Activated T-helper 1 cell treated with Interleukin-2 at 50 U/mL for 16 hours (primary cell): ENCODE measurements at regions not wholly inside any gene's neighbourhood (a gene's known extent, or its start where the extent isn't known, plus 50 kb on each side); places are given as distances from the start of the nearest gene placed in this dataset.

ENCODE experiments used
- DNase-seq: peaks from one replicate; pipeline ENCODE4 v3.0.0-alpha.2; 2020; ENCODE audit warnings: low read depth

GRCh38 chr12:125371033-125371432 lies 305.8 kb downstream of the AACS start:
- no peak for DNase-seq

GRCh38 chr12:125372085-125372484 lies 306.9 kb downstream of the AACS start:
- no peak for DNase-seq

GRCh38 chr12:125373375-125373774 lies 308.1 kb downstream of the AACS start:
- DNase-seq, result no peak

GRCh38 chr12:125376422-125376821 lies 311.2 kb downstream of the AACS start:
- no peak for DNase-seq

- DNase-seq, result no peak
Measured at GRCh38 chr12:125377093-125377492, 311.9 kb downstream of the AACS start.

GRCh38 chr12:125381373-125381772 lies 316.1 kb downstream of the AACS start:
- no peak for DNase-seq

GRCh38 chr12:125382926-125383325 lies 317.7 kb downstream of the AACS start:
- DNase-seq, result no peak

GRCh38 chr12:125386652-125387051 lies 321.4 kb downstream of the AACS start:
- DNase-seq, result no peak

GRCh38 chr12:125387206-125387605 lies 322.0 kb downstream of the AACS start:
- no peak for DNase-seq

- DNase-seq, result no peak
Measured at GRCh38 chr12:125389061-125389697, 323.9 kb downstream of the AACS start.

GRCh38 chr12:125393569-125393968 lies 328.3 kb downstream of the AACS start:
- no peak for DNase-seq

- DNase-seq, result no peak
Measured at GRCh38 chr12:125395583-125396215, 330.5 kb downstream of the AACS start.

- no peak for DNase-seq
Measured at GRCh38 chr12:125399489-125399888, 334.3 kb downstream of the AACS start.

- no peak for DNase-seq
Measured at GRCh38 chr12:125402874-125403789, 337.9 kb downstream of the AACS start.

- no peak for DNase-seq
Measured at GRCh38 chr12:125403843-125404242, 338.6 kb downstream of the AACS start.

- DNase-seq, result no peak
Measured at GRCh38 chr12:125406131-125406530, 340.9 kb downstream of the AACS start.

- no peak for DNase-seq
Measured at GRCh38 chr12:125408718-125409117, 343.5 kb downstream of the AACS start.

- no peak for DNase-seq
Measured at GRCh38 chr12:125412506-125412905, 347.3 kb downstream of the AACS start.

GRCh38 chr12:125417446-125417845 lies 352.2 kb downstream of the AACS start:
- no peak for DNase-seq

- no peak for DNase-seq
Measured at GRCh38 chr12:125418902-125419564, 353.8 kb downstream of the AACS start.

GRCh38 chr12:125424909-125425308 lies 359.7 kb downstream of the AACS start:
- no peak for DNase-seq

- no peak for DNase-seq
Measured at GRCh38 chr12:125431516-125431915, 366.3 kb downstream of the AACS start.
